A172 (cell line): ENCODE measurements at regions not wholly inside any gene's neighbourhood (a gene's known extent, or its start where the extent isn't known, plus 50 kb on each side); places are given as distances from the start of the nearest gene placed in this dataset.

Experiments
- DNase-seq: peaks from one replicate; pipeline ENCODE4 v3.0.0-alpha.2; 2015; ENCODE audit warnings: low spot score

DNA sequence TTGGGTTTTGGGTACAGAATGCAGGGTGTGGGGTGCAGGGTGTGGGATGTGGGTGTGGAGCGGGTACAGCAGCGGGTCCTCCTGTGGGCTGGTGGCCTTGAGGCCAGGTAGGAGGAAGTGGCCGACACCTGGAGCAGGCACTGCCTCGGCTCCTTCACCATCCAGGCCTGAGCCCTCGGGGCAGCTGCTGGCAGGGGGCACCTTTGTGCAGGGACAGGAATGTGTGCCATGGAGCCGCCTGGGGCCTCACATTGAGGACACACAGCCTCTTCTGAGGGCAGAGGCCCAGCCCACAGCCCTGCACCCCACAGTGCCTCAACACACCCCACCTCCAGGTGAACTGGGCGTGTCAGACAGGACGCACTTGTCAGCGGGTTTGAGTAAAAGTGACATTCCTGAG is 984.0 kb downstream of the BRD1 start:
- no peak for DNase-seq

DNA sequence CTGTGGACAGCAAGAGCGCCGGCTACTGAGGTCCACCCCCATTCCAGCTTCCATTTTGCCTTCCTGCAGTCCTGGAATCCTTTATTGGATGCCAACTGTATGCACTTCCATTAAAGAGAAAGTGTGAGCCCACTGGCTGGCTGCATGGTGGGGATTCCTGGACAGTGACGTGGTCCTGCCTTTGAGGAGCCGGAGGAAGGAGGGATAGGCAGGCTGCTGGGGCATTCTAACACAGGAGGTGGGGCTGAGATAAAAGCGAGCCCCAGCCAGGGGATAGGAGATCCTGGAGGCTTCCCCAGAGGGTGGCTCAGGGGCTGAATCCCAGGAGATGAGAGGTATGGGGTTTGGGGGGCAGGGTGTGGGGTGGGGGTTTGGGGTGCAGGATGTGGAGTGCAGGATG is 984.7 kb downstream of the BRD1 start:
- DNase-seq, result no peak

DNA sequence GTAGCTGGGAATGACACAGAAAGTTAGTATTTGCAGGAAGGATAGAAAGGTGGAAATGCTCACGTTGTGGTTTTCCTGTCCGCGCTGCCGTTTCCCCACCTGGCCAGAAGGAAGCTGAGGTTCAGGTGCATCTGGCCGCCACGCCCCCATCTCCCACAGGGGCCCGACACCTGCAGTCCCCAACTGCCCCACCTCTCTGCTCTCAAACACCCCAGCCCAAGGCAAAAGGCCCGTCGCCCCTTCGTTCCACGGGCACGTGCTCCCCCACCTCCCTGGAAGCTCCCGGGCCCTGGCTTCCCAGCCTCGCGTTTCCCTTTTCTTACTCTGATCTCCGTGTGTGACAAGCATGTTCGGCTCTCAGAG is 985.1 kb downstream of the BRD1 start:
- no peak for DNase-seq

DNA sequence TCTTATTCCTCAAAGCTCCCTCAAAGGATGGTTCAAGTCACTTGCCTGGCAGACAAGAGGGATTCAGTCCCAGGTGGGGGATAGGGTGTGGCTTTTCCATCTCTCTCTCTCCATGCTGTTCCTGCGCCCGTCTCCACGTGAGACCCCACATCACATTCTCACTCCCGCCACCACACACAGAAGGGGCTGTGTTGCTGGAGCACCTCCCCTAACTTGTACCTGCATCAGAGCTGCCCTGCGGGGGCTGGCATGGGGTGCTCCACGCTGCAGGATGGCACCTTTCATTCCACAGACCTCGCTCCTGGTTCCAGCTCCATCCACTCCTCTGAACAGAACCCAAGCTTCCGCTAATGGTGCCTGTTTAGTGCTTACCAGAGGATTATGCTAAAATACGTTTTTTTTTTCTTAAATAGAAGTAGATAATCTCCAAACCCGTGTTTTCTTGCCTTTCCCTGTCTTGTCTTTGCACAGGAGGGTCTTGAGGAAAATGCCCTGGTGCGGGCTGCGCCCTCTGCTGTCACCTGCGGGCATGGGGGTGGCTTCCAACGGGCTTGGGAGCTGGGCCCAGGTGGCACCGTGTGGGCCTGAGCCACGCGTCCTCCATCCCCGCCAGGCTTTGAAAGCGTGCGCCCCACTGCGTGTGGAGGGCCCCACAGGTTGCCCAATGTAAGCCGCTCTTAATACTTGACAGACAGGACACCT is 985.6 kb downstream of the BRD1 start:
- no peak for DNase-seq

DNA sequence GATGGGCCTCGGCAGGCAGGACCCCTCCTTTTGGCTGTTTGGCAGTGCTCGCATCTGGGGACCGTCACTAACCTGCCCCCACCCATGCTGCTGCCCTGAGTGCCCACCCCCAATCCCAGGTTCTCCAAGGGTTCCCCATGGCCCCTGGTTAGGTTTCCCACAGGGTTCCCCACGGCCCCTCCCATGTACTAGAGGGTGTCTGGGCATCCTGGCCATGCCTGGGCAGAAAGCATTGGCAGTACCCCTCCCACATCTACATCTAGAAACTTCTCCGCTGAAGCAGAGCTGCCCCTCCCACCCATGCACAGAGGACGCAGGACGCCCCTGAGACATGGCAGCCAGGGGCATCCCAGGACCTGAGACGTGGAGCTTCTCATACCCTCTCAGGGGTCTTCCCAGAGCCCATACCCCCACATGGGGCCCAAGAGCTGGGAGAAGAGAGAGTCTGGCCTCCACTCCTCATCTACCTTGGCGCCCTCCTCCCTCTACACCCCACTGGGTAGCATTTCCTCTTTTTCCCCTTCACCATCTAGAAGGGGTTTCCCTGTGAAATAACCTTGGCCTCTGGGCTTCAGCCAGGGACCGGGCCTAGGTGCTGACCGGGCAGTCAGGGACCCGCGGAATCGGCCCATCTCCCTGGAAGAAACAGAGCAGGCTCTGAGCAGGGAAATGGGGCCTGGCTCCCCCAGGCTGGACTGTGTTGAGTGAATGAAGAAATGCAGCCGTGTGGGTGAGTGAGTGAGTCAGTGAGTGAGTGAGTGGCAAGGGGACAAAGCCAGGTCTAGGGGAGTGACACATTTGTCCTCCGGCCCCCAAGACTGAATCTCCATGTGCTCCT is 987.3 kb downstream of the BRD1 start:
- no peak for DNase-seq

DNA sequence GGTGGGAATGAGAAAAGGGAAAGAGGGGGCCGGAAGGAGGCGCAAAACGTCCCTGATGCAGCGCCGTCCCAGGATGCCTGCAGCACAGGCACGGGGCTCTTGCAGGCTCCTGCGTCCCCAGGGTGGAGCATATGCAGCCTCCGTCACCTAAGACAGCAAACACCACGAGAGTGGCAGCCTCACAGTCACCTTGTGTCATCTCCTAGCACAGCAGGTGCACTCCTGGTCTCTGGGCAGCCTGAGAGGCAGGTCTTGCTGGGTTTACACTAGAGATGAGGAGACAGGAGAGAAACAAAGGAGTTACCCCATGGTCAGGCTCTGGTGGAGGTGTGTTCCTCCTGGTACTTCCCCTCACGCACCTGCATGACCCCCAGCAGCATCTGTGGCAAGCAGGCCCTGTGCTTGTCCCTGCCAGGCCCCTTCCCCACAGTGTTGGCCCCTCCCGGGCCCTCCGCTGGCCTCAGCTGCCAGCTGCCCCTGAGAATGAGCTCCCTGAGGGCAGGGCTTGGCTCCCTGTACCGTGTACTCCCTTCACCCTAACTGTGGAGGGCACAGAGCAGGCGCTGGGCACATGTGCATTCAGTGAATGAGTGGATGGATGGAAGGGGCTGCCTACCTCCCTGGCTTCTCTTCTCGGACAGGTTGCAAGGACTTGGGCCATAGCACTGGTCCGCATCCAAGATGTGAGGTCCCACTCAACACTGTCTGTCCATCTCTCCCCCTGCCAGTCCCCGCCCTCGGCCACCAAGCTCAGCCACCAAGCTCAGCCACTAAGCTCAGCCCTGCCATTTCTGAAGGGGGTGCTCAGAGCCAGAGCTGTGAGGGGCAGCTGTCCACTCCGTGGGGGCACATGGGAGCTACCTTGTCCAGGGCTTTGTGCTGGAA is 988.6 kb downstream of the BRD1 start:
- no peak for DNase-seq

DNA sequence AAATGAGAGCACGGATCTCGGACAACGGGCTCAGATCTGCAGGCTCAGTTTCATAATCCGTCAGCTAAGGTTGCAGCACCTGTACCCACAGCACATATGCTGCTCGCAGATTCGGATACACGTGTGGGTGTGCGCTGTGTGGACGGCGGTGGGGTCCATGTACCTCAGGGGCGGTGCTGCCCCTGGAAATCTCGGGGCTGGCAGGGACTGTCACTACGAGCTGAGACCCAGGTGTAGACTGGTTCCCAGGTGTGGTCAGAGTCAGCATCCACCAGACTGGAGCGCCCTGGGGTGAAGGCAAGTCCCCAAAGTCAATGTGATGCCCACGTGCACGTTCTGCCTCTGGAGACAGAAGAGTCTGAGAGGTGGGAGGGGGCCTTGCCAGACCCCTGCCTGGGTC is 989.3 kb downstream of the BRD1 start:
- no peak for DNase-seq

DNA sequence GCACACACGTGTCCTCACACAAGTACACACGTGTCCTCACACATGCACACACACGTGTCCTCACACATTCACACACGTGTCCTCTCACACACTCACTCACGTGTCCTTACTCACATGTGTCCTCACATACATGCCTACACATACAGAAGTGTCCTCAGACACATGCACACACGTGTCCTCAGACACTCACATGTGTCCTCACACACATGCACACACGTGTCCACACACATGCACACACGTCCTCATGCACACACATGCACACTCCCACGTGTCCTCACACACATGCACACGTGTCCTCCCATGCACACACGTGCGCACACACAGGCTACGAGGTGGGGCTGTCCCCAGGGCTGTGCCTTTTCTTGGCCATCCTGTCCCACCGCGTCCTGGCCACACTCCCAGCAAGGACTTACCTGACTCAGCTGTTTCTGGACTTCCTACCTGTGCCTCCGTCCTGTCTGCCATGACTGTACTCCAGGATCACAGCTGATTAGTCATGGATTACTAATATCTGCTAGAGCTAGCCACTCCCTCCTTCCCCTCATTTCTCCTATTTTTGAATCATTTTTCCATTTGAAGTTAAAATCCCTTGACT is 990.2 kb downstream of the BRD1 start:
- DNase-seq, result peak; percentile 46

DNA sequence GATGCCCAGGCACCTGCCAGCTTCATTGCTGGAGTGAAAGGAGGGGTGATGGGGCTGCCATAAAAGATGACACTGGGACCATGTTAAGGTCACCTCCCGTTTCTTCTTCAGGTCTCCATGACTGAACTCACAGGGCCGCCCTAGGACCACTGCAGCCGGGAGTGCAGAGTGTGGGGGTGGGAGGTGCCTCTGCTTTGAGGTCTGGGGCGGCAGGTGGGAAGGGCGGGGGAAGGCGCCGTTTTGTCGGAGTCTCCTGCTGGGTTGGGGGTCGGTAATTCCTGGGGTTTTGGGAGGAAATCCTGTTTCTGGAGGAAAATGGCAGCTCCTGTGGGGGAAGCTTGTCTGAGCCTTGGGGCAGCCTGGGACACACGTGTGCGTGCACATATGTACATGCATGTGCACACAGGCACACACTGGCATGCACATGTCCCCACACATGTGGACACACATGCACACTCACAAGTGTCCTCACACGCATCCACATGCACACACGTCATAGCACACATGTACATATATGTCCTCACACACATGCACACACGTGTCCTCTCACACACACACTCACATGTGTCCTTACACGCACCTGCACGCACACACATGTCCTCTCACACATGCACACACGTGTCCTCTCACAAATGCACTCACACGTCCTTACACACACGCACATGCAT is 990.9 kb downstream of the BRD1 start:
- no peak for DNase-seq

DNA sequence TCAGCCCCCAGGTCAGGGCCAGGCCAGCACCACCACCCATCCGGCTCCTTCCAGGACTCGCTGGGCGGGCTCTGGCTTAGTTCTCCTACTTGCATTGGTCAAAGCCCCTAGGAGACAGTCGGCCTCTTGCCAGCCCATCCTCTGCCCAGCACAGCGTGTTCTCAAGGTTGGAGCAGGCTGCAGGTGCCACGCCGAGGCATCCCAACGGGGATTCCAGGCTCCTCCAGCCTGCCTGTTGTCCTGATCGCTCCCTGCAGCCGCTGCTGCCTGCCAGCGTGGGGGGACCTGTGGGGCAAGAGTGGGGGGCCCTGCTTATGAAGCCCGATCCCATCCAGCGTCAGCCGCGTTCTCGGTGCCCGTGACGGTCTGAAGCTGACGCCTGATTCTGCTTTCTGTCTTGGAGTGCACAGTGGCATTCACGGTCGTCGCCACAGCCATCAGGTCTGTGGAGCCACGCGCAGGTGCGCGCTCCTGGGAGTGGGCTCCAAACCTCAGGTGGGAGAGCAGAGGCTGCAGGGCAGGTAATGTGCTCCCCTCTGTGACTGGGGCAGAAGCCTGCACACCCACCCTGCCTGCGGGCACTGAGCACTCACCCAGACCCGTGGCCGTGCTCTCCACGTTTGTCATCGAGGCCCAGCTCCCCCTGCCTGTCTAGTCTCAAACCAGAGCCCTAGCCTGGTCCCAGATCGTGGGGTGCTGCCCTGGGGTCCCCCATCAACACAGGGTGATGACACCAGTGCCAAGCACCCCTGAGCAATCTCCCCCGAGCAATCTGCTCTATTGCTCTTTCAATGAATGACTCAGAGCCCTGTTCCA is 991.6 kb downstream of the BRD1 start:
- DNase-seq, result no peak

DNA sequence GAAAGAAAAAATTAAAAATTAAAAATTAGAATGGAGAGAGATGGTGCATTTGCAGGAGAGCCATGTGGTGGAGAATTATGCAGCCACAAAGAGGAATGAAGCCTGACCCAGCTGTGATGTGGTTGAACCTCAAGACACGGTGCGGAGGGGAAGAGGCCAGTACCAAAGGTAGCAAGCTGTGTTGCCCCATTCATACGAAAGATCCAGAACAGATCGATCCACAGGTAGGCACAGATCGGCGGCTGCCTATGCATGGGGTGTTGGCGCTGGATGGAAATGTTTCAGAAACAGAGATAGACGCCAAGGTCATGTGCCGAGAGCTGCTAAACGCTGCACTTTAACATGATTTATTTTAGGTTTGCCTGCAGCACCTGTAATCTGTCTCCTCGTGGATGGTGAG is 992.3 kb downstream of the BRD1 start:
- DNase-seq, result no peak

DNA sequence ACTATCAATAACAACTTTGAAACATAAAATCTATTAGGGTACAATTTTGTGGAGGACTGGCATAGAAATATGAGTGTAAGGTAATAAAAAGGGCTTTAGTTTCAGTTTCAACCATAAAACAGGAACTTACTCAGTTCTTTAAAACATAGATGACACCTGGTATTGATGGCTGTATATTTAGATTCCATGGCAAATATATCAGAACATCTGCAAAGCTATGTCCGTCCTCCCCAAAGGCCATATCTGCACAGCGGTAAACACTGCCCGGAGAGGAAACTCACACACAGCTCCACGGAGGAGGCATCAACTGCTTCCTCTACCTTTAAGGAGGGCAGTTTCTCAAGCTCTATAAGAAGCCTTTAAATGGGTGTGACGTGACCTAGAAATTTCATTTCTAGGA is 993.3 kb downstream of the BRD1 start:
- DNase-seq, result no peak

DNA sequence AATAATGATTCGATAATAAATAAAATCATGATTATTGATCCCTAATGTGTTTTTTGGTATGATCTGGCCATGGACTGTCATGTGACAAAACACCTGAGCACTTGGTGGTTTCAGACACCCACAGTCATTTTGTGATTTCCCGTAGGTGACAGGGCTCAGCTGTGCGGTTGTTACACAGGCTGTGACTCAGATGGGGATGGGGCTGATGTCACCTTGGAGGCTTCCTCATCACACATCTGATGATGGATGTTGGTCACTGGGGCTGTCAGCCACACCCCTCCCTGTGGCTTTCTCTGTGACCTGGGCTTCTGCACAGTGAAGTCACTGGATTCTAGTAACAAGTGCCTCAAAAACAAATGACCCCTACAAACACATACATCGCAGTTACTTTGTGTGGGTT is 995.1 kb downstream of the BRD1 start:
- peak; percentile 74 for DNase-seq

DNA sequence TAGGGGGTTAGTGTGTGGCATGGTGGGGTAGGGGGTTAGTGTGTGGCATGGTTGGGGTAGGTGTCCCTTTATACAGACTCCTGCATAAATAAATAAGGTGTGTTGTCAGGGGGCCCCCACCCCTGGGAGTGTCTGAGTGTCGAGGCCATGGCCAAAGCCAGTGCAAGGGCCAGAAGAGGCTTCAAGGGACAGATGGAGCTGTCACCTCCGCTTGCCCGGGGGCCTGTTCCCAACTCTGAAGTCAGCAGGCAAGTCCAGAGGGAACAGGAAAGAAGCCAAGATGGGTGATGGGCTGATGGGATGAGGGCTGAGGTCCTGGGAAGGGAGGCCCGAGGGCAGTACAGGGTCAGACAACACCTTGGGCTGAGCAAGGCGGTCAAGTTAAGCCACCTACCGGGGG is 997.8 kb downstream of the BRD1 start:
- DNase-seq, result no peak

DNA sequence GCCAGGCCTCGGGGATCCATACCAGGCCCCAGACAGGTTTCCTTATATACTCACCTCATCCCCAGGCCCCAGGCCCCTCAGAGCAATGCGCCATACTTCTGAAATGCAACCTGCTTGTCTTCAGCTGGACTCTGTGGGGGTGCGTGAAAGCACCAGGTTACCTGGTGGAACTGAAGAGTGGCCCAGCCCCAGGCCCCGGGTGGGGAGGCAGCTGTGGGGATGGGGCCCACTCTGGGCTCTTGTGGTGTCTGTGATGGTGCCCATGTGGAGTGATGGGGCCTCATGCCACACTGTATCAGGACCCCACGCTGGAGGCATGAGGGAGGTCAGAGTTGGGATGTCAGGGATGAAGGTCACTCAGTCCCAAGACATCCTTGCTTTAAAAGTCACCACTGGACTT is 999.0 kb downstream of the BRD1 start:
- DNase-seq, result no peak

DNA sequence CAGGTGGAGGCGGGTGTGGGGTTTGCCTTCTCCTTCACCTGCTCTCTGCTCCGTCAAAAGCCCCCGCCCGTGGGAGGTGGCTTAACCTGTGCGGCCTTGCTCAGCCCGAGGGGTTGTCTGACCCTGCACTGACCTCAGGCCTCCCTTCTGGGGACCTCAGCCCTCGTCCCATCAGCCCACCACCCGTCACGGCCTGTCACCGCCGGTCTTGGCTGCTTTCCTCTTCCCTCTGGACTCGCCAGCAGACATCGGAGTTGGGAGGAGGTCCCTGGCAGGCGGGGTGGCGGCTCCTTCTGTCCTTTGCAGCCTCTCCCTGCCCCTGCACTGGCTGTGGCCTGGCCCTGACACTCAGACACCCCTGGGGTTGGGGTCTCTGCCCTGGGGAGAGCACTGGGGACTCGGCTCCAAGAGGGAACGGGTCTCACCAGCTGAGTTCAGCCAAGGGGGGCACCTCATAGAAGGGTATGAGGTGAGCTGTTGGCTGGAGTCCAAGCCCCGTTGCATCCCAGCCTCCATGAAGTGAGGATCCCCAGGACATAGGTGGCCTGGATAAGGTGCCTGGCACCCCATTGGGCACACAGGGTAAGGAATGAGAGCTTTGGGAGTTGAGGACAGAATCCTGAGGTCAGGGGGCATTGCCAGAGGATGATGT is 999.6 kb downstream of the BRD1 start:
- no peak for DNase-seq

DNA sequence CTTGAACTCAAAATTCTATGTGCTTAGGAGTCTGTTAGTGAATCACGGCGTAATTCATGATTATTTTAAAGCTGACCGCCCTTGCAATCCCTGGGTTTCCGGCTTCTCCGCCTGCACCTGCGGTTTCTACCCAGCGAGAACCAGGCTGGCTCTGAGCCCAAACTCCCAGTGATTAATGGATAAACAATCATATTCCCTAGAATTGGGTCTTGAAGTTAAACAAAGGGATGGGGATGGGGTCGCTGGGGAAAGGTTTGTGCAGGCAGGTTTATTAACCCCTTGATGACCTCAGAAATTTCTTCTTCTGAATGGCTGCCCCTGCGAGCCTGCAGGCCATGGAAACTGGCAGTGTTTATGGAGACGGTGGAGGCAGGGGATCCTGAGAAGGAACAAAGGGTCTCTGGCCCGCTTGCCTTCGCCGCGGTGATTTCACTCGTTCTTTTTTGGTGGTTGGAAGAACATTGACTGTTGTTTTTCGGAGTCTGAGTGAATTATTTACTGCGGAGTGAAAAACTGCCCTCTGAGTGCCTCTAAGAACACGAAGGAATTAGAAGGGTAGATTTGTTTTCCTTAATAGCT is 1000.3 kb downstream of the BRD1 start:
- DNase-seq, result peak; percentile 51

DNA sequence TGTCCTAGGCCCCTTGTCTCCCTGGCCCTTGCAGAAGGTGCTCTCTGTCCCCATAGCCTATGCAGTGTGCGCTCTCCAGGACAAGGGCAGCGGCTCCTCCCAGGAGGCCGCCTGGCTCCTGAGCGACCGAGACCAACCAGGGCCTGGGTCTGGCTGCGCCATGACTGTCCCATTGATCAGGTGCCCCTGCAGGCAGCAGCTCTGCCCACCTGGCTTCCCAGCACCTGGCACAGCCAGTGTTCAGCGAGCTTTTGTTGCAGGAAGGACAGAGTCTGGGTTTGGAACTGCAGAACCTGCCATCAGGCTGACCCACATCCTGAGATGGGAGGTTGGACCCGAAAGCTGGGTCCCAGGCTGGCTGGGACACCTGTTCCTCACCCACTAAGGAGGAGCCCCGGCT is 1001.1 kb downstream of the BRD1 start:
- DNase-seq, result no peak

DNA sequence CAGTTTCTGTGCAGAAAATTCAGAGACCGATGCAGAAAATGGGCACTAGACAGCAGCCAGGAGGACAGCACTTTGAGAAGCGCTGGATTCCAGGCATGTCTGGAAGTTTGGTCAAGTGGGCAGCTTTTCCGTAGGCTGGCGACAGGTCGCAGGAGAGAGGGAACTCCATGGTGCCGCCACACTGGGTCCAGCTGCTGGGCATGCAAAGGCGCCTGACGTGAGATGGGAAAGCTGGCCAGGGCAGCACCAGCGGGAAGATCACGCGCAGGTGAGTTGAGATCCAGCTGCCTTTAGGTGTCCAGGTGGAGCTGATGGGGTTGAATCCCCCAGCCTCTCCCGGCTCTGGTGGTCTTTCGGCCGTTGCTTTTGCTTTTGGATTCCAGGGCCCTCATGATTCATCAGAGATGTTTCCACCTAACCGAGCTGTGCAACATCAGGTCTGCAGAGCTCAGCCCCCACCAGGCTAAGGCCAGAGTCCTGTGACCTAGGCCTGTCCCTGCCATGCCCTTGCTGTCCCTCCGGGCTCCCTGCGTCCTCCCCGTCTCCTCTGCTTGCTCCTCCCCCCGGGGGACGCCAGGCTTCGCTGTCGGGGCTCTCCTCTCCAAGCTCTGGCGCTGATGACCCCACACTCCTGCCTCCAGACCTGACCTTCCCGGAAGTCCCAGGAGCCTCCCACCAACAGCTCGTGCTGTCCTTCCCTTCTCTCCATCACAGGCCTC is 1001.7 kb downstream of the BRD1 start:
- no peak for DNase-seq
